ENCODE measurements at regions not wholly inside any gene's neighbourhood (a gene's known extent, or its start where the extent isn't known, plus 50 kb on each side); places are given as distances from the start of the nearest gene placed in this dataset.

DNA sequence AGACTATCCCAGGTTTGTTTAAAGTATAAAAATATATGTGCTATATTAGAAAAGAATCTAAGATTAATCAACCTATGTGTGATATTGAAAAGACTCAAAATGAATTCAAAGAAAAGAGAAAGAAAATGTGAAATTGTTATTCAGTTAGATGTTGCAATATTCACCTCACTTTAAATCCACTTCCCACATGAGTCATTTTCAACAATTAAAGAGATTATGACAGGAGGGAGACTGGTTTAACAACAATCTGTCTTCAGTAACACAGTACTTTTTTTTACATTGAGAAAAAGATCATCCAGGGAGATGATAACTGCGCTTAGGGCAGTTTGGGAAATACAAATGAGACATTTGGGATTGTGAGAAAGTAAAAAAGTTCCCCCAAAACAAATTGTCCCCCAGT is 1246.2 kb downstream of the SLITRK1 start:
- H3K27ac ChIP-seq (ENCODE audit: low read depth in 1 of 2, low read length in 2 of 2), result no peak overlapping the region
- H3K79me2 ChIP-seq (ENCODE audit: insufficient read depth, low read length), result no peaks in the 10 kb centered on the region
- H3K27me3 ChIP-seq (ENCODE audit: control insufficient read depth in 2 of 2, insufficient read depth in 2 of 2, low read length in 2 of 2), result no peaks in the 10 kb centered on the region
- peaks cover 0 to 2% (median 0%) of the 10 kb centered on the region in 3 donors for H3K27me3 Mint-ChIP-seq (ENCODE audit: low read depth in 3 of 3)
- no peak for DNase-seq
- H3K9me3 ChIP-seq (replicated peaks in 1 of 2; ENCODE audit: control insufficient read depth in 1 of 2, insufficient read depth in 1 of 2, low read length in 2 of 2), result peaks cover 9 to 23% of the 10 kb centered on the region in 2 donors
- intact Hi-C loops (cut with micrococcal nuclease), result no loop called here
- no peak overlapping the region for H2AFZ ChIP-seq (ENCODE audit: insufficient read depth, low read depth, low read length, poor library complexity, severe bottlenecking)
- H3K4me1 ChIP-seq (ENCODE audit: control insufficient read depth in 1 of 2, insufficient read depth in 2 of 2, low read length in 2 of 2), result no peaks in the 10 kb centered on the region
- no peaks in the 10 kb centered on the region for H4K20me1 ChIP-seq (ENCODE audit: insufficient read depth, low read length)
- H3K4me2 ChIP-seq (replicated peaks; ENCODE audit: extremely low read depth, low read length, poor library complexity, severe bottlenecking), result no peak overlapping the region
- no peak overlapping the region for H3K27ac Mint-ChIP-seq
- peaks cover 2 to 22% (median 15%) of the 10 kb centered on the region in 7 donors for H3K9me3 Mint-ChIP-seq
- H3K4me1 Mint-ChIP-seq, result no peaks in the 10 kb centered on the region
- H3K36me3 ChIP-seq (replicated peaks in 1 of 2; ENCODE audit: control insufficient read depth in 1 of 2, insufficient read depth in 2 of 2, low read length in 2 of 2), result no peaks in the 10 kb centered on the region
- TF ChIP-seq, protein P1, sequence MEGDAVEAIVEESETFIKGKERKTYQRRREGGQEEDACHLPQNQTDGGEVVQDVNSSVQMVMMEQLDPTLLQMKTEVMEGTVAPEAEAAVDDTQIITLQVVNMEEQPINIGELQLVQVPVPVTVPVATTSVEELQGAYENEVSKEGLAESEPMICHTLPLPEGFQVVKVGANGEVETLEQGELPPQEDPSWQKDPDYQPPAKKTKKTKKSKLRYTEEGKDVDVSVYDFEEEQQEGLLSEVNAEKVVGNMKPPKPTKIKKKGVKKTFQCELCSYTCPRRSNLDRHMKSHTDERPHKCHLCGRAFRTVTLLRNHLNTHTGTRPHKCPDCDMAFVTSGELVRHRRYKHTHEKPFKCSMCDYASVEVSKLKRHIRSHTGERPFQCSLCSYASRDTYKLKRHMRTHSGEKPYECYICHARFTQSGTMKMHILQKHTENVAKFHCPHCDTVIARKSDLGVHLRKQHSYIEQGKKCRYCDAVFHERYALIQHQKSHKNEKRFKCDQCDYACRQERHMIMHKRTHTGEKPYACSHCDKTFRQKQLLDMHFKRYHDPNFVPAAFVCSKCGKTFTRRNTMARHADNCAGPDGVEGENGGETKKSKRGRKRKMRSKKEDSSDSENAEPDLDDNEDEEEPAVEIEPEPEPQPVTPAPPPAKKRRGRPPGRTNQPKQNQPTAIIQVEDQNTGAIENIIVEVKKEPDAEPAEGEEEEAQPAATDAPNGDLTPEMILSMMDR (IDR thresholded peaks at IDR 0.05), result no peak
- WGBS (ENCODE audit: insufficient coverage), result no CpG with 5 or more reads among the region's 1 CpG
- H3K36me3 Mint-ChIP-seq, result no peaks in the 10 kb centered on the region
- H3K9ac ChIP-seq (ENCODE audit: insufficient read depth, low read length, poor library complexity, severe bottlenecking), result no peak overlapping the region
- no peak overlapping the region for H3K4me3 ChIP-seq (replicated peaks in 1 of 3; ENCODE audit: low read depth in 2 of 3, low read length in 3 of 3)
- H3K4me3 Mint-ChIP-seq, result no peak overlapping the region

DNA sequence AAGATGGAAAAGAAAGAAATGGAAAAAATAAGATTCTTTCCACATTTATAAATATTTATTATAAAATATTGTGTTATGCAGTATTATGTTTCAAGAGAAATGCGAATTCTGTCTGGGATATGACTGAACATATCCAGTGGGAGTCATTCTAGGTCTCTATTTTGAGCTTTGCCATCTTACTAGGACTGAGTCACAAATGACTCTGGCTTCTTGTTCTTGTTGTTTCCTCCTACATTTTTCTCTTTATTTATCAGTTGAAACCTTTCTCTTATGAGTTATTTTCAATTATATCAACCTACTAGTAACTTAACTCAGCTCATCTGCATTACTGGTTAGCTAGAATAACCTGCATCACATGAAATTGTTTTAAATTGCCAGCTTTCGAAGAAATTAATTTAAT is 1247.3 kb downstream of the SLITRK1 start:
- no peaks in the 10 kb centered on the region for H3K36me3 Mint-ChIP-seq
- no peaks in the 10 kb centered on the region for H3K4me1 Mint-ChIP-seq
- H3K79me2 ChIP-seq (ENCODE audit: insufficient read depth, low read length), result no peaks in the 10 kb centered on the region
- H3K27ac ChIP-seq (ENCODE audit: low read depth in 1 of 2, low read length in 2 of 2), result no peak overlapping the region
- peaks cover 0 to 2% (median 0%) of the 10 kb centered on the region in 3 donors for H3K27me3 Mint-ChIP-seq (ENCODE audit: low read depth in 3 of 3)
- H3K9me3 ChIP-seq (replicated peaks in 1 of 2; ENCODE audit: control insufficient read depth in 1 of 2, insufficient read depth in 1 of 2, low read length in 2 of 2), result peaks cover 9 to 23% of the 10 kb centered on the region in 2 donors
- TF ChIP-seq, protein P1 (IDR thresholded peaks at IDR 0.05), result no peak
- no peaks in the 10 kb centered on the region for H4K20me1 ChIP-seq (ENCODE audit: insufficient read depth, low read length)
- no peaks in the 10 kb centered on the region for H3K36me3 ChIP-seq (replicated peaks in 1 of 2; ENCODE audit: control insufficient read depth in 1 of 2, insufficient read depth in 2 of 2, low read length in 2 of 2)
- H3K27me3 ChIP-seq (ENCODE audit: control insufficient read depth in 2 of 2, insufficient read depth in 2 of 2, low read length in 2 of 2), result no peaks in the 10 kb centered on the region
- no peak overlapping the region for H3K4me2 ChIP-seq (replicated peaks; ENCODE audit: extremely low read depth, low read length, poor library complexity, severe bottlenecking)
- no peak overlapping the region for H3K27ac Mint-ChIP-seq
- no peak for DNase-seq
- H3K4me1 ChIP-seq (ENCODE audit: control insufficient read depth in 1 of 2, insufficient read depth in 2 of 2, low read length in 2 of 2), result no peaks in the 10 kb centered on the region
- no peak overlapping the region for H3K4me3 Mint-ChIP-seq
- H3K9ac ChIP-seq (ENCODE audit: insufficient read depth, low read length, poor library complexity, severe bottlenecking), result no peak overlapping the region
- no peak overlapping the region for H3K4me3 ChIP-seq (replicated peaks in 1 of 3; ENCODE audit: low read depth in 2 of 3, low read length in 3 of 3)
- H2AFZ ChIP-seq (ENCODE audit: insufficient read depth, low read depth, low read length, poor library complexity, severe bottlenecking), result no peak overlapping the region
- intact Hi-C loops (cut with micrococcal nuclease), result no loop called here
- WGBS (ENCODE audit: insufficient coverage), result 80% methylated on average over 1 of the region's 2 CpGs
- peaks cover 2 to 22% (median 15%) of the 10 kb centered on the region in 7 donors for H3K9me3 Mint-ChIP-seq

Measured in CD14-positive monocyte (primary cell).